Psoas muscle (tissue), 7 donors: ENCODE measurements at regions not wholly inside any gene's neighbourhood (a gene's known extent, or its start where the extent isn't known, plus 50 kb on each side); places are given as distances from the start of the nearest gene placed in this dataset.

Experiments used
- ATAC-seq, 4 donors: fragments of 200-7000 bp; cut with Tn5 transposase; one replicate each; pipeline ENCODE4 v1.9.1; 2020; ENCODE audit warnings: moderate library complexity in 3 of 4, mild to moderate bottlenecking in 2 of 4
- DNase-seq, 2 donors: peaks; one replicate each; pipeline ENCODE4 v3.0.0-alpha.2; 2020
- H3K27ac ChIP-seq: fragments of 200-600 bp; one replicate; pipeline ENCODE4 v1.8.0; 2022
- H3K27me3 ChIP-seq, 3 donors: fragments of 200-600 bp in 1 of 3; one replicate each; pipeline versions ENCODE4 v1.6.1 to v1.8.0; 2013 to 2022; ENCODE audit warnings: low read length in 2 of 3, mild to moderate bottlenecking in 2 of 3, moderate library complexity in 1 of 3; ENCODE audit not compliant: insufficient read depth in 3 of 3
- H3K36me3 ChIP-seq, 2 donors: fragments of 200-600 bp in 1 of 2; one replicate each; pipeline versions ENCODE4 v1.6.1 to v1.8.0; 2013 to 2022; ENCODE audit warnings: low read depth in 1 of 2, mild to moderate bottlenecking in 1 of 2, moderate library complexity in 1 of 2; ENCODE audit not compliant: insufficient read depth in 1 of 2
- H3K4me1 ChIP-seq: fragments of 200-600 bp; one replicate; pipeline ENCODE4 v1.8.0; 2022
- H3K4me3 ChIP-seq: fragments of 200-600 bp; one replicate; pipeline ENCODE4 v1.8.0; 2022; ENCODE audit warnings: mild to moderate bottlenecking
- H3K9me3 ChIP-seq: fragments of 200-600 bp; one replicate; pipeline ENCODE4 v1.8.0; 2022
- CTCF ChIP-seq: fragments of 200-600 bp; IDR thresholded peaks from one replicate; pipeline ENCODE4 v1.8.0; 2022; ENCODE audit warnings: antibody characterized with exemption
- WGBS, 3 donors: extraction: QIAGEN DNeasy Blood & Tissue Kit; methylation state at CpG; one replicate each; pipeline versions ENCODE4 v1.1.6 to v1.1.7; 2013; 5-methylcytosine and 5-hydroxymethylcytosine counted together
- intact Hi-C, 2 donors: fragments of 100-400 bp; cut with DNase I; formaldehyde crosslinking; loops; one replicate each; pipeline versions ENCODE4 v1.11.0 to v1.14.2; 2022
- donor health status: healthy with polysubstance abuse.
- donor health status: DM: no; HTN: no; CAD: no; lungs with moderate emphysema.
- donor health status: Bipolar disorder and iron deficiency.
- donor health status: healthy.
- donor health status: DM: yes; HTN: yes; CAD: no.
- donor health status: DM: no; HTN: no; CAD: no.
- donor health status: DM: yes; HTN: yes; CAD: no.

- 7 to 12% (median 8%) methylated on average over 14 of the region's 14 CpGs for WGBS, 3 donors
- Histone ChIP-seq H3K27me3 (no peaks in the 10 kb centered on the region), H3K27ac (peak overlapping the region; percentile 100), H3K4me1 (peaks cover 4% of the 10 kb centered on the region), H3K4me3 (peak overlapping the region; percentile 85), H3K9me3 (no peaks in the 10 kb centered on the region), H3K36me3 (no peaks in the 10 kb centered on the region)
- ATAC-seq (no peak), DNase-seq (no peak)
- TF ChIP-seq CTCF = no peak
- intact Hi-C loops = loop anchor here (5.0 kb wide), 2 partner anchors 43 to 48 kb away; no protein-coding TSS in a partner anchor
These were observed 134.1 kb upstream of the KRAS start for GRCh38 chr12:25384893-25385248.

GRCh38 chr12:25384038-25384892 is 133.5 kb upstream of the KRAS start:
- Histone ChIP-seq H3K27ac (peak overlapping the region; percentile 100), H3K36me3 (no peaks in the 10 kb centered on the region), H3K9me3 (no peaks in the 10 kb centered on the region), H3K4me1 (peaks cover 4% of the 10 kb centered on the region), H3K27me3 (no peaks in the 10 kb centered on the region), H3K4me3 (peak overlapping the region; percentile 85)
- DNase-seq (no peak), ATAC-seq (no peak)
- intact Hi-C loops = loop anchor here (5.0 kb wide), 2 partner anchors 42 to 47 kb away; no protein-coding TSS in a partner anchor
- WGBS, 3 donors = 86 to 88% (median 87%) methylated on average over 18 of the region's 18 CpGs
- no peak for TF ChIP-seq CTCF

- ATAC-seq (no peak), DNase-seq (no peak)
- TF ChIP-seq CTCF = no peak
- Histone ChIP-seq H3K27ac (no peak overlapping the region), H3K36me3 (no peaks in the 10 kb centered on the region), H3K4me3 (no peak overlapping the region), H3K4me1 (peaks cover 4% of the 10 kb centered on the region), H3K9me3 (no peaks in the 10 kb centered on the region), H3K27me3 (no peaks in the 10 kb centered on the region)
- 59 to 70% (median 65%) methylated on average over 7 of the region's 7 CpGs for WGBS, 3 donors
- intact Hi-C loops = loop anchor here (5.0 kb wide), 2 partner anchors 40 to 45 kb away; no protein-coding TSS in a partner anchor
These were observed 131.8 kb upstream of the KRAS start for GRCh38 chr12:25382311-25383106.

- H3K27me3 ChIP-seq = no peaks in the 10 kb centered on the region
- intact Hi-C loops = no loop called here
- H3K27ac ChIP-seq = no peak overlapping the region
- no peaks in the 10 kb centered on the region for H3K36me3 ChIP-seq
- no peaks in the 10 kb centered on the region for H3K9me3 ChIP-seq
- no peak overlapping the region for H3K4me3 ChIP-seq
- TF ChIP-seq CTCF = no peak
- ATAC-seq = no peak
- WGBS, 3 donors = 74 to 79% (median 79%) methylated on average over 5 of the region's 5 CpGs
- H3K4me1 ChIP-seq = no peaks in the 10 kb centered on the region
- no peak for DNase-seq
These were observed 126.9 kb upstream of the KRAS start for GRCh38 chr12:25377469-25378177.
